HUDEP-2 (cell line): ENCODE measurements at regions not wholly inside any gene's neighbourhood (a gene's known extent, or its start where the extent isn't known, plus 50 kb on each side); places are given as distances from the start of the nearest gene placed in this dataset.

Experiments used
- DNase-seq, 76 experiments: peaks; one replicate each; lab custom pipeline; 2025; ENCODE audit not compliant: unreplicated experiment in 76 of 76; lab: John Stamatoyannopoulos, UW

GRCh38 chr13:40069173-40070044, 413.9 kb downstream of the COG6 start:
- DNase-seq = peak in 43 of 76 experiments; percentile 1 to 58 (median 15)

GRCh38 chr13:40070357-40070756, 414.9 kb downstream of the COG6 start:
- no peak for DNase-seq

- no peak for DNase-seq
Observed at GRCh38 chr13:40072663-40073120, 417.2 kb downstream of the COG6 start.

- no peak for DNase-seq
Observed at GRCh38 chr13:40074338-40074737, 418.9 kb downstream of the COG6 start.

GRCh38 chr13:40075281-40075680, 419.8 kb downstream of the COG6 start:
- DNase-seq = no peak

GRCh38 chr13:40076765-40077362, 421.4 kb downstream of the COG6 start:
- DNase-seq = no peak

GRCh38 chr13:40077396-40078027, 422.1 kb downstream of the COG6 start:
- DNase-seq = no peak

GRCh38 chr13:40079721-40080120, 424.3 kb downstream of the COG6 start:
- DNase-seq = no peak

GRCh38 chr13:40080676-40081075, 425.2 kb downstream of the COG6 start:
- no peak for DNase-seq

GRCh38 chr13:40082639-40083038, 427.2 kb downstream of the COG6 start:
- DNase-seq = no peak

GRCh38 chr13:40083841-40084240, 428.4 kb downstream of the COG6 start:
- DNase-seq = no peak

- DNase-seq = no peak
Observed at GRCh38 chr13:40084934-40085333, 429.5 kb downstream of the COG6 start.

- DNase-seq = no peak
Observed at GRCh38 chr13:40087091-40088002, 431.9 kb downstream of the COG6 start.

- DNase-seq = no peak
Observed at GRCh38 chr13:40094056-40094455, 438.6 kb downstream of the COG6 start.

GRCh38 chr13:40095695-40096356, 440.4 kb downstream of the COG6 start:
- DNase-seq = no peak

- no peak for DNase-seq
Observed at GRCh38 chr13:40096357-40096901, 441.0 kb downstream of the COG6 start.

- no peak for DNase-seq
Observed at GRCh38 chr13:40098246-40098645, 442.8 kb downstream of the COG6 start.

- no peak for DNase-seq
Observed at GRCh38 chr13:40101708-40102359, 446.4 kb downstream of the COG6 start.

- no peak for DNase-seq
Observed at GRCh38 chr13:40102360-40102727, 446.9 kb downstream of the COG6 start.
